NCI-H510A treated with DMSO at 0.1 percent for 48 hours (cell line): ENCODE measurements at regions not wholly inside any gene's neighbourhood (a gene's known extent, or its start where the extent isn't known, plus 50 kb on each side); places are given as distances from the start of the nearest gene placed in this dataset.

Experiments
- DNase-seq: peaks from one replicate; lab custom pipeline; 2025; lab: John Stamatoyannopoulos, UW

- DNase-seq = no peak
Observed at GRCh38 chr16:73817526-73818324, 478.9 kb upstream of the PSMD7 start.

DNA sequence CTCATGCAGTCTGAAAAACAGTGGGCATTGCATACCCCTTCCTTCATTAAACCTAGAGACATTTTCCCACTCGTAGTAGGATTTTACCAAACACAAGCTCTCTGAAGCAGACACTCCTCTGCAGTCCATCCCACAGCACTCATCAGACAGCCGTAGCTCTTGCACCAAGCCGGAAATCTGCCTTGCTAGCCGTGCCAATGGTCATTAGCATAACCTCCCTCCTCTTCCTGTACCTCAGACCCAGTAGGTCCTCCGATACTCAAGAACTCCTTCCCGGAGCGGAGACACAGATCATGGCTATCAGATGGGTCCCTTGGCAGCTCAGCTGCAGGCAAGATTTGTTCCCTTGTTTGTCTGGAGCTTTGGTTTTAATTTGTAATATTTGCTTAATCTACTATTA, 483.1 kb upstream of the PSMD7 start:
- no peak for DNase-seq

DNA sequence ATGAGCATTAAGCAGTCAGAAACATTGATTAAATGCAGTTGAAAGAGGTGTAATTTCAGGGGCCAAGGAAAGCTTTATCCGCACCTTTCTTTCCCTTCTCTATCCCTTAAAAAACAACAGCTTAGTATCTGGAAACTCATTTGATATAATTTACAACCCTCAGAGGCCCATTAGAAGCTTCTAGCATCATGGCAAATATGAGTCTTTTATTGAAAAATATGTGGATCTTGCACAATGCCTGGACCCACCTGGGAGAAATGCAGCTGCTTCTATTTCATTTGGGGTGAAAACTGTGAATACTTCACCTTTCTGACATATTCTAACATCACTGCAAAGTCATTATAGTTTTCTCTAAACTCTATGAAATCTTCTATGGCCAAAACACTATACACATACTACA, 492.2 kb upstream of the PSMD7 start:
- no peak for DNase-seq

DNA sequence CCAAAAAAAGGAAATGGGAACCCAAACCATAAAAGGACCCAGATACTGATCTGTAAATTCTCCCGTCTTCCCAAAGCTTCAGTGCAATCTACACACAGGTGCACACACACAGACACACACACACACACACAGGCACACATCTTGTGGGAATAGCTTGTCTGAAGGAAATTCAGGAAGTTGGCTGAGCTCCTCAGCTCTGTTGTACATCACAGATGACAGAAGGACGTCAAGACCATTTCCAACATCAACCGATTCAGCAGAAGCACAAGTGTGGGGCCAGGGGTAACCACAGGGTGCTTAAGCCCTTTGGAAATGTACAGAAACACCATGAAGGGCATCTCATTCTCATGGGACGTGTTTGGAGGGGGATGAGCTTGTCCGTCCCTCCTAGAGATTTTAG, 498.1 kb upstream of the PSMD7 start:
- no peak for DNase-seq

DNA sequence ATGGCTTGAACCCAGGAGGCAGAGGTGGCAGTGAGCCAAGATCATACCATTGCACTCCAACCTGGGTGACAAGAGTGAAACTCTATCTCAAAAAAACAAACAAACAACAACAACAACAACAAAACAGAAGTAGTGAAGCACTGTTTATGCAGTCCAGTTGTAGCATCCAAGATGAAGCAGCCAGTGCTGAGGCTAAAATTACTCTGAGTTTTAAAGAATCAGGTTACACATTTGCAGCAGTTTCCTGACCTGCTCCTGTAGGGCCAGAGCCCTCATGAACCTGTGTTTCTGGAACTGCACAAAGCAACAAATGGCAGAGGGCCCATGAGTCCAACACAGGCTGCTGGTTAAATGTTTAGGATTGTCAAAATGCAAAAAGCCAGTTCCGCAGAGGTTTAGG, 499.5 kb upstream of the PSMD7 start:
- no peak for DNase-seq

- DNase-seq = no peak
Observed at GRCh38 chr16:73796241-73796640, 500.4 kb upstream of the PSMD7 start.

DNA sequence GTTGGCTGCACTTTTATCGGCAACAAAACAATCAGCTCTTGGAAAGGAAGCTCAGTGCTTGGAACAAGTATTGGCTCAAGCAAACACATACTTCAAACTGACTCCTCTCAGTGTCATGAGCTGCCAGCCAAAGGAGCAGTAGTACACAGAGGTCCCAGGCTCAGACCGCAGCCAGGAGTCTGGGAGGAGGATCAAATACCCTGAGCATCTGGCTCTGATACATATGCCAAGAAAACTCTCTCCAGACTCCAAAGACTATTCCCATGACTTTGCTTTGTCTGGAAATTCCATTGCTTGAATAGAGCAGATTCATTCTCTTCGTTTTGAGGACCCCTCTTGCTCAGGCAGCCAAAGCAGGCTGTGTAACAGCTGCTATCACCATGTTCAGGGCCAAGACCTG, 501.6 kb upstream of the PSMD7 start:
- DNase-seq = no peak

GRCh38 chr16:73793871-73794437, 502.7 kb upstream of the PSMD7 start:
- DNase-seq = no peak

DNA sequence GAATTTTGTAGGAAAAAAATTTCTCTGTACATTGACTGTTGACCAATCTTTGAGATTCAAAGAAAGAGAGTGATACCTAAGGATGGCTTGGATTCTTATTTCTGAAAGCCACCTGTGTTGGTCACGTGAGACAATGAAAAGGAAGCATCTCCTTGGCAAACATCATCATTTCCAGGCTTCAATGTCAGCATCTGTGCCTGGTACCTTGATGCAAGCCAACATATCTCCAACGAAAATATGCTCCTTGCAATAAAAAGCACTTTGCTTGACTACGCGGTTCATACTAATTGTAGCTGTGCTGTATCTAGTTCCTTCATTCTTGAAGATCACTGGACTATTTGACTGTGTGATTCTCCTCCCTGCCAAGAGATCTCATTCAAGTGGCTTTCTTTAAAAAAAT, 503.4 kb upstream of the PSMD7 start:
- DNase-seq = no peak

DNA sequence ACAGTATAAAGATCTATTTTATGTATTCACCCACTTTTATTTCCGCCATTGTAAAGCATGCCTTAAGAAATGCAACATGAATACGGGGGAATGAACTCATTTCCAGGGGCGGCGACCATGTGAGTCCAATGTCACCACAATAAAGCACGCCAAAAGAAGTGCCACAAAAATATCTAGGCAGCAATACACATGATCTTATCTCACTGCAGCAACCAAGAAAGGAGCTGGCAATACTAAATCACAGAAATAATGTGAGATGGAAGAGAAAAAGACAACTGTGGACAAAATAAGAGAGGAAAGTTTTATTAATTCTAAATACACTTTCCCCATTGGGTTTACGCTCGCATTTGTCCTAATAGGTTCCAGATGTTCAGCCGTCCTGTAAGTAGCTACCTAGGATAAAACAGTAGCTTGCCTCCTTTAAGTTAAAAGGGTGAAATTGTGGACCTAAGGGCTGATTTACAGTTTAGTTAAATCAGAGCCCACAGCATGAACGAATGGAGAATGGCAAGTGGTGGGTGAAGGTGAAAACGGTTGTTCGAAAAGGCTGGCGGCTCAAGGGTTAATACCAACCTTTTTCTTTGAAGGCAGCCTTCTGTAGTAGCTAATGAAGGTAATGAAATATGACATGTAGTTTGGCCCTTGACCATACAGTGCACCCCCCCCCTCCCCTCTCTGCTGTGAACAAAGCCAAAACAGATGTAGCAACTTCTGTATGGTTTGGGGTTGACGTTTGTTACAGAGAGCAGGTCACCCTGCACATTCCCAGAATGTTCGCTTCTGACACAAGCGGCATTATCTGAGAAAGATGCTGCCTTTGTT, 504.2 kb upstream of the PSMD7 start:
- DNase-seq = no peak

GRCh38 chr16:73781297-73781696, 515.3 kb upstream of the PSMD7 start:
- DNase-seq = no peak

GRCh38 chr16:73778887-73779286, 517.7 kb upstream of the PSMD7 start:
- DNase-seq = no peak

GRCh38 chr16:73775841-73776388, 520.7 kb upstream of the PSMD7 start:
- no peak for DNase-seq

DNA sequence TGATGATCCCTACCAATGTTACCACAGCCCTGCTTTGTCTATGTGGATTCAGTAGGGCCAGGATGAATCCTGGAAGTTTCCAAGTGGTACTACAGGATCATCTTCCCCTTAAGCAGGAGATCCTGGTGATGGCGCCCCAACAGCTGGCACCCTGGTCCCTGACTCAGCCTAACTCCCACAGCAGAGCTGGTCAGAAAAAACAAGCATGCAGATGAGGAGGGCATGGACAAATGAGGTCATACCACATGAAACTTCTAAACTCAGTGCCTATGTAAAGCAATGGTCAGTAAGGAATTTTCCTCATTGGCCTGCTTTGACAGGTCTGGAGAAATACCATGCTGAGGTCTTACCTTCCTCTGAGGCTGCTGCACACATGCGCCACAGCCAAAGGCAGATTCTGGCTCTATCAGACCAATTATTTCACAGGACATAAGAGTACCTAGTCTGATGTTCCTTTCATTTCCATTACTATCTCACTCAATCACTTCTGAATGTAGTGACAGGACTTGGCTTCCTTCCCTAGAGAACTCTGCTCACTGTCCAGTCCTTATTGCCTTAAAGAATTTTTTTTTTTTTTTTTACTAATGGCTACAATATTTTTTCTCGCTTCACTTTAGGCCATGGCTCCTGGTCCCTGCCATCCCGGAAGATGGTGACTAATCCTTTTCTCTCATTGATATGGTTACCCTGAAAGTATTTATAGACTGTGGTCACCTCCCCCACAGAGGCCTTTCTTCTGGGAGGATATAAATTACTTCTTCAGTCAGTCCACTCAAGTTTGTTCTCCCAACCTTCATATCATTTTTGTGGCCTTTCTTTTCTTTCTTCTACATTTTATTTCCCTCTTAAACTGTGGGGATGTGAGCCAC, 525.2 kb upstream of the PSMD7 start:
- no peak for DNase-seq

GRCh38 chr16:73768786-73769203, 527.8 kb upstream of the PSMD7 start:
- DNase-seq = no peak

GRCh38 chr16:73764321-73764720, 532.3 kb upstream of the PSMD7 start:
- no peak for DNase-seq

DNA sequence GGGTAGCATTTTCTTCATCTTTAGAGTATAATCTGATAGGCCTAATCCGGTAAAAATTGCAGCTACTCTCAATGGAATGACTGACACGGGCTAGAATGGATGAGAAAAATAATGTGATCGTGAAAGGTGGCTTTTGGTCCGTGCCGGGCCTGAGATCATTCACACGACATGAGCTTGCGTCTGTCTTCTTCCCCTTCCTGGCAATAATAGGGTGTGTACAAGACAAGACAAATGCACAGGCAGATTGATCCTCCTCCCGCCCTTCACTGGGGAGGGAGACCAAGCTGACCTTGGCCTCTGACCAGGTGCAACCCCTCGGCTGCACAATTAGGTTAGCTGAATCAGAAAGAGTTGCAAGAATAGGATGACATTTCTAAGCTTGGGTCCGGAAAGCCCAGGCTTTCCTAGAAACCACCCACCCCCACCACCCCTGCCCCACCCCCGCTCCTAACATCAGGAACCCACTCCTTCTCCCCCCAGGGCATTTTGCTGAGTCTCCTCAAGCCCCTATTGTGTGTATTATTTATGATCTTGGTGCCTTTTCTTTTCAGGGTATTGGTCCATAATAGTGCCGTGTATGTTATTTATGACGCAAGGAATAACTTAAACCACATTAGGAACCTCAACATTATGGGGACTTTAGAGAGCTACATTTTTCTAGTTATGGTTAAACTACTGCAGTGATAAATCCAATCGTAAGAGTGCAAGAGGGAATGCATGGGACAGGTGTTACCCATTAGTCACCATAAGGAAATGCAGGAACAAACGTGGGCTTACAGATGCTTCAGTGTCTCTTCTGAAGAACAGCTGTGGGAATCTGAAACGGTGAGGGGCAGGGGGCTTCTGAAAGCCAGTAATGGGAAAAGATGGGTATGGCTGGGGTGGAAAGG, 540.1 kb upstream of the PSMD7 start:
- no peak for DNase-seq

- no peak for DNase-seq
Observed at GRCh38 chr16:73753931-73754330, 542.7 kb upstream of the PSMD7 start.

- no peak for DNase-seq
Observed at GRCh38 chr16:73750639-73751038, 546.0 kb upstream of the PSMD7 start.

DNA sequence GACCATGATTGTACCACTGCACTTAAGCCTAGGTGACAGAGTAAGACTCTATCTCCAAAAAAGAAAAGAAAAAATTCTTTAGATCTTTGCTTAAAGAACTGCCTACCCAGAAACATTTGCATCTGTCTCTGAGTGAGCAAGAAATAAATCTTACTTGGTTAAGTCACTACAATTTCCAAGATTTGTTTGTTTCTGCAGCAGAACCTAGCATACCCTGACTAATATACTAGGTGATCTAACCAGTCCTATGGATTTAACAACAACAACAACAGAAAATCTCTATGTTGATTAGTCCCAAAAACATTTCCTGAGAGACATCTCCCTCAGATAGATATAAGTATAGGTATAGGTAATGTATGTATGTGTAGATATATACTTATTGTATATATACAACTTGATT, 549.3 kb upstream of the PSMD7 start:
- no peak for DNase-seq

DNA sequence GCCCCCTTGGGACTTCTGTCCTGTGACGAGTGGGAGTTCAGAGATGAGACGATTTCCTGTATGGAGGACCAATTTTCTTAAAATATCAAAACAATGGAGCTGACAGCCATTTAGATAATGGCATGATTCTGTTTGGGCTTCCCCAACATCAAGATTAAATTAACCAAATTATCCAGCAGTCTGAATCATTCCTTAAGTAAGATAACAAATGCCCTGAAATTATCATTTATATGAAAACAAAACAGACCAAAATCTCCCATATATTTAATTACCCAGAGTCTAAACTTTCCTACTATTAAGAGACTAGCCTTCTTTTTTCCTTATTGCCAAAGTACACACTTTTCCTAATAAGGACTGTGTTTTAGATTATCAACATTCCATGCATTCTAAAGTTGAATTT, 550.1 kb upstream of the PSMD7 start:
- no peak for DNase-seq
